ENCODE measurements at regions not wholly inside any gene's neighbourhood (a gene's known extent, or its start where the extent isn't known, plus 50 kb on each side); places are given as distances from the start of the nearest gene placed in this dataset.
A peak's percentile ranks its signal among the peaks of the same experiment; 100 is the strongest.

GRCh38 chr7:50185208-50185607 lies 92.2 kb upstream of the ZPBP start:
- no peak overlapping the region for H3K27ac ChIP-seq (replicated peaks)
- H3K9me3 ChIP-seq (replicated peaks) = peaks cover 7% of the 10 kb centered on the region
- DNase-seq = peak; percentile 24
- TF ChIP-seq, protein P1, sequence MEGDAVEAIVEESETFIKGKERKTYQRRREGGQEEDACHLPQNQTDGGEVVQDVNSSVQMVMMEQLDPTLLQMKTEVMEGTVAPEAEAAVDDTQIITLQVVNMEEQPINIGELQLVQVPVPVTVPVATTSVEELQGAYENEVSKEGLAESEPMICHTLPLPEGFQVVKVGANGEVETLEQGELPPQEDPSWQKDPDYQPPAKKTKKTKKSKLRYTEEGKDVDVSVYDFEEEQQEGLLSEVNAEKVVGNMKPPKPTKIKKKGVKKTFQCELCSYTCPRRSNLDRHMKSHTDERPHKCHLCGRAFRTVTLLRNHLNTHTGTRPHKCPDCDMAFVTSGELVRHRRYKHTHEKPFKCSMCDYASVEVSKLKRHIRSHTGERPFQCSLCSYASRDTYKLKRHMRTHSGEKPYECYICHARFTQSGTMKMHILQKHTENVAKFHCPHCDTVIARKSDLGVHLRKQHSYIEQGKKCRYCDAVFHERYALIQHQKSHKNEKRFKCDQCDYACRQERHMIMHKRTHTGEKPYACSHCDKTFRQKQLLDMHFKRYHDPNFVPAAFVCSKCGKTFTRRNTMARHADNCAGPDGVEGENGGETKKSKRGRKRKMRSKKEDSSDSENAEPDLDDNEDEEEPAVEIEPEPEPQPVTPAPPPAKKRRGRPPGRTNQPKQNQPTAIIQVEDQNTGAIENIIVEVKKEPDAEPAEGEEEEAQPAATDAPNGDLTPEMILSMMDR (IDR thresholded peaks at IDR 0.05; ENCODE audit: borderline replicate concordance) = no peak
- intact Hi-C loops (cut with micrococcal nuclease) = no loop called here
- H3K4me1 ChIP-seq = peaks cover 7% of the 10 kb centered on the region
- H3K36me3 ChIP-seq = no peaks in the 10 kb centered on the region
- H3K27me3 ChIP-seq (ENCODE audit: low read depth) = peaks cover 46% of the 10 kb centered on the region
- H3K4me3 ChIP-seq = no peak overlapping the region

DNA sequence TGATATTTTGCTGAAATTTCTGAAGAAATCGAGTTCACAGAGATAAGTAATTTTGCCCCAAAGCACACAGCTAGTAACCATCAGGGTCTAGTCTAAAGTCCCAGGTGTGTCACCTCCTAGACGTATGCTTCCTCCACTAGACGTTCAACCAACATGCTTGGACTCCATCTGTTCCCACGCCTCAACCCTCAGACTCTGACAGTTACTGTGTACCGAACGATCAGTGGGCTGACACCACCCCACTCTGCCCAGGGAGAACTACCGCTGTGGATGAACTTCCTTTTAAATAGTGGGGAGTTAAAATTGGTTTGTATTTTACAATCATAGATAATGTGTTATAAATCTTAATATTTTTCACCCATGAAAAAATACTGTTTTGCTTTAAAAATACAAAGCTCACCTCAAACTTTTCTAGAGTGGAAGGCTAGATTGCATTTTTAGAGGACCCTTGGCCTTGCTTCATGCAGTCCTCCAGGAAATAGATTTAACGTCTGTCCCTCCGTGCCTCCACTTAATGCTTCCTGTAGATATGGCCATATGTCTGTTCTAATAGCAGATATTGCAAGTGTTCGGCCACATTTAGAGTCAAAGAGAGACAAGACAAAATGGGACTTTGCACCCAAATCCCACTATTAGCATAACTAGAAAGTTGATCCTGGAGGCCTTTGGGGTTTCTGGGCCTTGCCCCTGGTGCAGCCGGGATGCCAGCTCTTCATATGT lies 91.4 kb upstream of the ZPBP start:
- Histone ChIP-seq H3K4me3 (no peak overlapping the region), H3K27me3 (ENCODE audit: low read depth) (peaks cover 48% of the 10 kb centered on the region), H3K4me1 (peaks cover 7% of the 10 kb centered on the region), H3K36me3 (no peaks in the 10 kb centered on the region), H3K27ac (replicated peaks) (no peak overlapping the region), H3K9me3 (replicated peaks) (peaks cover 7% of the 10 kb centered on the region)
- DNase-seq = no peak
- intact Hi-C loops (cut with micrococcal nuclease) = no loop called here
- TF ChIP-seq, protein P1 (IDR thresholded peaks at IDR 0.05; ENCODE audit: borderline replicate concordance) = no peak

DNA sequence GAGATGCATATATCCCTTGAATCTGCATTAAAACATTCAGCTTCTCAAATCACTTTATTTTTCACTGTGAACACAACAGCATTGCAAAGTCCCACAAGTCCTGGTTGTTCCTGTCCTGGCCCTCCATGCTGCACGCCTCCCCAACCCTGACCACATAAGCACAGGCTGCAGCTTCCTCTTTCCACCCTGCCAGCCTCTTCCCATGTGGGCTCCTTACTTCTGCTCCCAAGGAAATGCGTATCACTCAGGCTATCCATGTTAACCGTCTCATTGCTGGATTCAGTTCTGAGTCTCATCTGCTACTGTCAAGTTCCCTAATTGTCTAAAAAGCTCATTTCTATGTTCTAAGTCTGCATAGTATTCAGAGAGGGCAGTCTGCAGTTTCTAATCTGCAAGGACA lies 89.7 kb upstream of the ZPBP start:
- no peak overlapping the region for H3K27ac ChIP-seq (replicated peaks)
- peaks cover 7% of the 10 kb centered on the region for H3K4me1 ChIP-seq
- peaks cover 56% of the 10 kb centered on the region for H3K27me3 ChIP-seq (ENCODE audit: low read depth)
- DNase-seq = no peak
- no peak overlapping the region for H3K4me3 ChIP-seq
- intact Hi-C loops (cut with micrococcal nuclease) = no loop called here
- no peaks in the 10 kb centered on the region for H3K36me3 ChIP-seq
- TF ChIP-seq, protein P1 (IDR thresholded peaks at IDR 0.05; ENCODE audit: borderline replicate concordance) = no peak
- H3K9me3 ChIP-seq (replicated peaks) = no peaks in the 10 kb centered on the region

- Histone ChIP-seq H3K4me3 (no peak overlapping the region), H3K9me3 (replicated peaks) (no peaks in the 10 kb centered on the region), H3K36me3 (no peaks in the 10 kb centered on the region), H3K27me3 (ENCODE audit: low read depth) (peaks cover 65% of the 10 kb centered on the region), H3K4me1 (peaks cover 4% of the 10 kb centered on the region), H3K27ac (replicated peaks) (no peak overlapping the region)
- DNase-seq = no peak
- intact Hi-C loops (cut with micrococcal nuclease) = no loop called here
- TF ChIP-seq, protein P1 (IDR thresholded peaks at IDR 0.05; ENCODE audit: borderline replicate concordance) = no peak
These were observed 88.0 kb upstream of the ZPBP start for GRCh38 chr7:50181081-50181480.

- Histone ChIP-seq H3K9me3 (replicated peaks) (no peaks in the 10 kb centered on the region), H3K4me3 (no peak overlapping the region), H3K27me3 (ENCODE audit: low read depth) (peaks cover 76% of the 10 kb centered on the region), H3K4me1 (no peaks in the 10 kb centered on the region), H3K36me3 (no peaks in the 10 kb centered on the region), H3K27ac (replicated peaks) (no peak overlapping the region)
- TF ChIP-seq, protein P1 (IDR thresholded peaks at IDR 0.05; ENCODE audit: borderline replicate concordance) = no peak
- intact Hi-C loops (cut with micrococcal nuclease) = no loop called here
- DNase-seq = no peak
These were observed 85.1 kb upstream of the ZPBP start for GRCh38 chr7:50178166-50178565.
